CD8-positive, alpha-beta memory T cell (primary cell): ENCODE measurements at regions not wholly inside any gene's neighbourhood (a gene's known extent, or its start where the extent isn't known, plus 50 kb on each side); places are given as distances from the start of the nearest gene placed in this dataset.

Experiments used
- CTCF ChIA-PET: fragments of 350-600 bp; sonication (Branson Sonifier 250); formaldehyde crosslinking; loops from one replicate; lab custom pipeline; 2021; ENCODE audit warnings: antibody characterized with exemption; lab: Charles Lee
- POLR2A ChIA-PET: fragments of 350-600 bp; sonication (Branson Sonifier 250); formaldehyde crosslinking; loops from one replicate; lab custom pipeline; 2021; ENCODE audit warnings: antibody characterized with exemption; lab: Charles Lee
- DNase-seq, 5 donors: peaks; one replicate each; pipeline versions ENCODE4 v3.0.0 to v3.0.0-alpha.2; 2020 to 2022; ENCODE audit warnings: mixed read lengths in 1 of 5
- H3K27ac ChIP-seq: one replicate; pipeline ENCODE4 v1.7.0; 2013; ENCODE audit warnings: low read depth, mild to moderate bottlenecking, low read length, moderate library complexity
- H3K27me3 ChIP-seq: 2 replicates; pipeline ENCODE4 v1.7.0; 2013; ENCODE audit warnings: low read length, mild to moderate bottlenecking; ENCODE audit not compliant: insufficient read depth, poor library complexity, severe bottlenecking
- H3K36me3 ChIP-seq: 2 replicates; pipeline ENCODE4 v1.7.0; 2013; ENCODE audit warnings: mild to moderate bottlenecking, low read length, moderate library complexity; ENCODE audit not compliant: insufficient read depth
- H3K4me1 ChIP-seq: 2 replicates; pipeline ENCODE4 v1.7.0; 2013; ENCODE audit warnings: mild to moderate bottlenecking, low read length, moderate library complexity; ENCODE audit not compliant: insufficient read depth
- H3K4me3 ChIP-seq: 2 replicates; pipeline ENCODE4 v1.7.0; 2013; ENCODE audit warnings: mild to moderate bottlenecking, low read length
- H3K9me3 ChIP-seq: 2 replicates; pipeline ENCODE4 v1.7.0; 2013; ENCODE audit warnings: mild to moderate bottlenecking, low read length
- H3K27ac Mint-ChIP-seq, 8 donors: one replicate each; pipeline ENCODE4 v1.8.0; 2020 to 2021; ENCODE audit warnings: mixed read lengths in 8 of 8, mild to moderate bottlenecking in 6 of 8, inconsistent platforms in 3 of 8, moderate library complexity in 3 of 8
- H3K27me3 Mint-ChIP-seq, 2 donors: one replicate each; pipeline ENCODE4 v1.8.0; 2020 to 2021; ENCODE audit warnings: mixed read lengths in 2 of 2, mild to moderate bottlenecking in 1 of 2, moderate library complexity in 1 of 2
- H3K36me3 Mint-ChIP-seq, 3 donors: one replicate each; pipeline ENCODE4 v1.8.0; 2020 to 2021; ENCODE audit warnings: mixed read lengths in 3 of 3, inconsistent platforms in 1 of 3, mild to moderate bottlenecking in 1 of 3
- H3K4me1 Mint-ChIP-seq, 3 donors: one replicate each; pipeline ENCODE4 v1.8.0; 2020 to 2021; ENCODE audit warnings: mixed read lengths in 3 of 3, inconsistent platforms in 1 of 3, mild to moderate bottlenecking in 1 of 3
- H3K4me3 Mint-ChIP-seq, 7 donors: one replicate each; pipeline ENCODE4 v1.8.0; 2020 to 2021; ENCODE audit warnings: mixed read lengths in 7 of 7, mild to moderate bottlenecking in 6 of 7, moderate library complexity in 4 of 7, inconsistent platforms in 2 of 7
- H3K9me3 Mint-ChIP-seq, 5 donors: one replicate each; pipeline ENCODE4 v1.8.0; 2020 to 2022; ENCODE audit warnings: mixed read lengths in 5 of 5, mild to moderate bottlenecking in 3 of 5, moderate library complexity in 2 of 5, inconsistent platforms in 1 of 5

GRCh38 chr12:47556261-47557030, 149.4 kb downstream of the RPAP3 start:
- Histone ChIP-seq H3K36me3 (no peaks in the 10 kb centered on the region), H3K4me1 (no peaks in the 10 kb centered on the region), H3K27me3 (no peaks in the 10 kb centered on the region), H3K4me3 (no peak overlapping the region), H3K9me3 (no peaks in the 10 kb centered on the region), H3K27ac (no peak overlapping the region)
- H3K9me3 Mint-ChIP-seq: peaks cover 10 to 21% (median 14%) of the 10 kb centered on the region in 5 donors
- H3K27me3 Mint-ChIP-seq: peaks cover 13 to 22% of the 10 kb centered on the region in 2 donors
- CTCF ChIA-PET: no interaction called here
- peaks cover 0 to 5% (median 0%) of the 10 kb centered on the region in 3 donors for H3K36me3 Mint-ChIP-seq
- no peak overlapping the region for H3K27ac Mint-ChIP-seq
- no peak overlapping the region for H3K4me3 Mint-ChIP-seq
- POLR2A ChIA-PET: no interaction called here
- no peak for DNase-seq
- peaks cover 0 to 10% (median 4%) of the 10 kb centered on the region in 3 donors for H3K4me1 Mint-ChIP-seq

GRCh38 chr12:47554046-47554653, 151.7 kb downstream of the RPAP3 start:
- Mint-ChIP-seq H3K27ac (no peak overlapping the region), H3K36me3 (peaks cover 0 to 5% (median 0%) of the 10 kb centered on the region in 3 donors), H3K4me1 (peaks cover 0 to 10% (median 4%) of the 10 kb centered on the region in 3 donors), H3K4me3 (no peak overlapping the region), H3K9me3 (peaks cover 10 to 21% (median 14%) of the 10 kb centered on the region in 5 donors), H3K27me3 (peaks cover 18 to 19% of the 10 kb centered on the region in 2 donors)
- DNase-seq: no peak
- no peaks in the 10 kb centered on the region for H3K36me3 ChIP-seq
- H3K27me3 ChIP-seq: no peaks in the 10 kb centered on the region
- no peak overlapping the region for H3K27ac ChIP-seq
- ChIA-PET CTCF (no interaction called here), POLR2A (no interaction called here)
- H3K9me3 ChIP-seq: no peaks in the 10 kb centered on the region
- H3K4me3 ChIP-seq: no peak overlapping the region
- no peaks in the 10 kb centered on the region for H3K4me1 ChIP-seq

GRCh38 chr12:47553266-47553665, 152.6 kb downstream of the RPAP3 start:
- POLR2A ChIA-PET: no interaction called here

GRCh38 chr12:47551426-47551851, 154.4 kb downstream of the RPAP3 start:
- H3K4me1 ChIP-seq: no peaks in the 10 kb centered on the region
- Mint-ChIP-seq H3K36me3 (peaks cover 0 to 10% (median 0%) of the 10 kb centered on the region in 3 donors), H3K27me3 (peaks cover 13 to 16% of the 10 kb centered on the region in 2 donors), H3K4me1 (peaks cover 0 to 10% (median 4%) of the 10 kb centered on the region in 3 donors), H3K27ac (no peak overlapping the region), H3K4me3 (no peak overlapping the region), H3K9me3 (peaks cover 10 to 21% (median 14%) of the 10 kb centered on the region in 5 donors)
- ChIA-PET CTCF (no interaction called here), POLR2A (no interaction called here)
- no peaks in the 10 kb centered on the region for H3K36me3 ChIP-seq
- H3K27ac ChIP-seq: no peak overlapping the region
- H3K4me3 ChIP-seq: no peak overlapping the region
- DNase-seq: no peak
- no peaks in the 10 kb centered on the region for H3K27me3 ChIP-seq
- no peaks in the 10 kb centered on the region for H3K9me3 ChIP-seq

More at GRCh38 chr12:47553266-47553665, 152.6 kb downstream of the RPAP3 start:
- Mint-ChIP-seq H3K9me3 (peaks cover 10 to 21% (median 14%) of the 10 kb centered on the region in 5 donors), H3K4me1 (peaks cover 0 to 10% (median 4%) of the 10 kb centered on the region in 3 donors), H3K4me3 (no peak overlapping the region), H3K36me3 (peaks cover 0 to 5% (median 0%) of the 10 kb centered on the region in 3 donors), H3K27me3 (peaks cover 18 to 20% of the 10 kb centered on the region in 2 donors), H3K27ac (no peak overlapping the region)
- no peak overlapping the region for H3K4me3 ChIP-seq
- no peaks in the 10 kb centered on the region for H3K36me3 ChIP-seq
- no peaks in the 10 kb centered on the region for H3K27me3 ChIP-seq
- CTCF ChIA-PET: no interaction called here
- no peaks in the 10 kb centered on the region for H3K4me1 ChIP-seq
- H3K9me3 ChIP-seq: no peaks in the 10 kb centered on the region
- H3K27ac ChIP-seq: no peak overlapping the region
- DNase-seq: no peak

- no peak overlapping the region for H3K4me3 Mint-ChIP-seq
- no peak overlapping the region for H3K27ac Mint-ChIP-seq
- Histone ChIP-seq H3K9me3 (no peaks in the 10 kb centered on the region), H3K27ac (no peak overlapping the region), H3K4me1 (no peaks in the 10 kb centered on the region), H3K27me3 (no peaks in the 10 kb centered on the region), H3K36me3 (no peaks in the 10 kb centered on the region), H3K4me3 (no peak overlapping the region)
- ChIA-PET POLR2A (no interaction called here), CTCF (no interaction called here)
- H3K36me3 Mint-ChIP-seq: peaks cover 0 to 6% (median 0%) of the 10 kb centered on the region in 3 donors
- H3K27me3 Mint-ChIP-seq: peaks cover 10 to 17% of the 10 kb centered on the region in 2 donors
- H3K4me1 Mint-ChIP-seq: peaks cover 0 to 6% (median 2%) of the 10 kb centered on the region in 3 donors
- DNase-seq: no peak
- H3K9me3 Mint-ChIP-seq: peaks cover 8 to 15% (median 11%) of the 10 kb centered on the region in 5 donors
Measured at GRCh38 chr12:47549258-47549657, 156.6 kb downstream of the RPAP3 start.

GRCh38 chr12:47548401-47548800, 157.4 kb downstream of the RPAP3 start:
- peaks cover 4 to 6% (median 6%) of the 10 kb centered on the region in 5 donors for H3K9me3 Mint-ChIP-seq
- Histone ChIP-seq H3K27ac (no peak overlapping the region), H3K4me3 (no peak overlapping the region), H3K9me3 (no peaks in the 10 kb centered on the region), H3K36me3 (no peaks in the 10 kb centered on the region), H3K27me3 (no peaks in the 10 kb centered on the region), H3K4me1 (no peaks in the 10 kb centered on the region)
- peaks cover 10 to 16% of the 10 kb centered on the region in 2 donors for H3K27me3 Mint-ChIP-seq
- no peaks in the 10 kb centered on the region for H3K4me1 Mint-ChIP-seq
- H3K27ac Mint-ChIP-seq: no peak overlapping the region
- H3K4me3 Mint-ChIP-seq: no peak overlapping the region
- H3K36me3 Mint-ChIP-seq: peaks cover 0 to 6% (median 0%) of the 10 kb centered on the region in 3 donors
- no peak for DNase-seq
- ChIA-PET POLR2A (no interaction called here), CTCF (no interaction called here)

GRCh38 chr12:47547077-47547476, 158.8 kb downstream of the RPAP3 start:
- Histone ChIP-seq H3K9me3 (no peaks in the 10 kb centered on the region), H3K27ac (no peak overlapping the region), H3K36me3 (no peaks in the 10 kb centered on the region), H3K4me3 (no peak overlapping the region), H3K4me1 (no peaks in the 10 kb centered on the region), H3K27me3 (no peaks in the 10 kb centered on the region)
- Mint-ChIP-seq H3K4me3 (no peak overlapping the region), H3K36me3 (peaks cover 0 to 6% (median 0%) of the 10 kb centered on the region in 3 donors), H3K4me1 (peaks cover 0 to 4% (median 0%) of the 10 kb centered on the region in 3 donors), H3K27ac (no peak overlapping the region), H3K27me3 (peaks cover 12 to 14% of the 10 kb centered on the region in 2 donors), H3K9me3 (no peaks in the 10 kb centered on the region)
- CTCF ChIA-PET: interaction anchor here (0.9 kb wide), 1 partner anchor 13 kb away, joined by 3 read pairs; no protein-coding TSS in a partner anchor
- DNase-seq: no peak
- POLR2A ChIA-PET: no interaction called here
